ENCODE measurements at regions not wholly inside any gene's neighbourhood (a gene's known extent, or its start where the extent isn't known, plus 50 kb on each side); places are given as distances from the start of the nearest gene placed in this dataset.

- TF ChIP-seq CTCF (IDR thresholded peaks at IDR 0.05) (no peak), POLR2A (IDR thresholded peaks at IDR 0.05) (no peak)
Measured at GRCh38 chr21:31501926-31502325, 157.6 kb upstream of the SOD1 start.

Measured in lower leg skin (tissue), 3 donors.